ENCODE measurements at regions not wholly inside any gene's neighbourhood (a gene's known extent, or its start where the extent isn't known, plus 50 kb on each side); places are given as distances from the start of the nearest gene placed in this dataset.

GRCh38 chr3:147604136-147604535, 195.0 kb downstream of the ZIC1 start:
- Histone ChIP-seq H3K9ac (ENCODE audit: low read depth, low read length) (no peak overlapping the region), H3K27ac (ENCODE audit: low read length) (no peak overlapping the region), H3K27me3 (ENCODE audit: insufficient read depth, low read length) (no peaks in the 10 kb centered on the region), H3K36me3 (ENCODE audit: insufficient read depth, low read depth, low read length) (no peaks in the 10 kb centered on the region), H3K4me1 (ENCODE audit: insufficient read depth, low read length) (no peaks in the 10 kb centered on the region), H3K4me3 (ENCODE audit: low read length) (no peak overlapping the region), H3K9me3 (ENCODE audit: insufficient read depth, low read depth, low read length) (peaks cover 10% of the 10 kb centered on the region; the same call in 1 of the 2 replicates)

- Histone ChIP-seq H3K36me3 (ENCODE audit: insufficient read depth, low read depth, low read length) (no peaks in the 10 kb centered on the region), H3K9me3 (ENCODE audit: insufficient read depth, low read depth, low read length) (no peaks in the 10 kb centered on the region), H3K4me3 (ENCODE audit: low read length) (no peak overlapping the region), H3K4me1 (ENCODE audit: insufficient read depth, low read length) (0 out of 2 replicates have a peak, but pooled peaks cover 3% of the 10 kb centered on the region), H3K27me3 (ENCODE audit: insufficient read depth, low read length) (no peaks in the 10 kb centered on the region), H3K9ac (ENCODE audit: low read depth, low read length) (no peak overlapping the region), H3K27ac (ENCODE audit: low read length) (no peak overlapping the region)
Observed at GRCh38 chr3:147613725-147614124, 204.6 kb downstream of the ZIC1 start.

DNA sequence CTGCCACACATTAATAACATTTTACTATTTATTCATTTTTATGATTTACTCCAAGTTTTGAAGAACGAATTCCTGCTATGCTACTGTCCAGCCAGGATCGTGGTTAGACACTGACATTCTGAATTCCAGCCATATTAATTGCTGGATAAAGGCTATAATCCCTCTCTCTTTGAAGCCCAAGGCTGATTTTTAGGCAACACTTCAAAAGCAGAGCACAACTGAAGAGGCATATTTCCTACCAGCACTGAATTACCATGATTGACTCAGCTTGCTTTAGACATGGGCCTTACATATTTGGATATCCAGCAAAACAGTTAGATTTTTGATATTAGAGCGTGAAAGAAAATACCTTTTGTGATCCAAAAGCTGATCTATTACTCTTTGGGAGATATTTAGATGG, 205.0 kb downstream of the ZIC1 start:
- Histone ChIP-seq H3K4me1 (ENCODE audit: insufficient read depth, low read length) (0 out of 2 replicates have a peak, but pooled peaks cover 3% of the 10 kb centered on the region), H3K4me3 (ENCODE audit: low read length) (no peak overlapping the region), H3K9me3 (ENCODE audit: insufficient read depth, low read depth, low read length) (no peaks in the 10 kb centered on the region), H3K36me3 (ENCODE audit: insufficient read depth, low read depth, low read length) (no peaks in the 10 kb centered on the region), H3K9ac (ENCODE audit: low read depth, low read length) (no peak overlapping the region), H3K27me3 (ENCODE audit: insufficient read depth, low read length) (no peaks in the 10 kb centered on the region), H3K27ac (ENCODE audit: low read length) (no peak overlapping the region)

- Histone ChIP-seq H3K9me3 (ENCODE audit: insufficient read depth, low read depth, low read length) (no peaks in the 10 kb centered on the region), H3K27ac (ENCODE audit: low read length) (no peak overlapping the region), H3K4me3 (ENCODE audit: low read length) (no peak overlapping the region), H3K27me3 (ENCODE audit: insufficient read depth, low read length) (no peaks in the 10 kb centered on the region), H3K36me3 (ENCODE audit: insufficient read depth, low read depth, low read length) (no peaks in the 10 kb centered on the region), H3K9ac (ENCODE audit: low read depth, low read length) (no peak overlapping the region), H3K4me1 (ENCODE audit: insufficient read depth, low read length) (peaks cover 6% of the 10 kb centered on the region; the same call in 1 of the 2 replicates)
Observed at GRCh38 chr3:147615035-147615434, 205.9 kb downstream of the ZIC1 start.

DNA sequence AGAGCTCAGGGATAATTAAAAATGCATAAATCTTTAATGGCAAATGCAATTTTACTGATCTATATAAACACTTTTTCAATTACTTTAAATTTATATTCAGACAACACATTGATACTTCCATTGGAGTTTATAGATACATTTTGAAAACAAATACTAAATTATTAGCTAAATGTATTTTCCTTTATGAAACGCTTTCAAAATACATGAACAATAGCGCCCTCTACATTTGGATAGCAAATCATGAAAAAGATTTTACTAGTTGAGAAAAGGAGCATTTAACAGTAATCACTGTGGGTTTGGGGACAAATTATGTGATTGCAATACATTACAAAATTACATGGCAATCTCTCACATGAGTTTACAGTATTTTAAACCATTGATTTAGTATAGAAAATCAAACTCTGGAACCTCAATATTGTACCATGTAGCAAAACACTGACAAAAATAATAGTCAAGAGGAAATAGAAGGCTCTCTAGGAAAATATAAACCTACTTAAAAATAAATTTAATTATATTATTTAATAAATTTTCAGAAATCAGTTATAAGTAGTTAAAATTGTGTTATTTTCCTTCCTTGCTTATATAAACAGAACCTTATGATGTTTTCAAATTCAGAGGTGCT, 207.9 kb downstream of the ZIC1 start:
- Histone ChIP-seq H3K27me3 (ENCODE audit: insufficient read depth, low read length) (no peaks in the 10 kb centered on the region), H3K4me1 (ENCODE audit: insufficient read depth, low read length) (peaks cover 9% of the 10 kb centered on the region; the same call in 1 of the 2 replicates), H3K4me3 (ENCODE audit: low read length) (no peak overlapping the region), H3K9ac (ENCODE audit: low read depth, low read length) (no peak overlapping the region), H3K9me3 (ENCODE audit: insufficient read depth, low read depth, low read length) (no peaks in the 10 kb centered on the region), H3K27ac (ENCODE audit: low read length) (no peak overlapping the region), H3K36me3 (ENCODE audit: insufficient read depth, low read depth, low read length) (no peaks in the 10 kb centered on the region)

DNA sequence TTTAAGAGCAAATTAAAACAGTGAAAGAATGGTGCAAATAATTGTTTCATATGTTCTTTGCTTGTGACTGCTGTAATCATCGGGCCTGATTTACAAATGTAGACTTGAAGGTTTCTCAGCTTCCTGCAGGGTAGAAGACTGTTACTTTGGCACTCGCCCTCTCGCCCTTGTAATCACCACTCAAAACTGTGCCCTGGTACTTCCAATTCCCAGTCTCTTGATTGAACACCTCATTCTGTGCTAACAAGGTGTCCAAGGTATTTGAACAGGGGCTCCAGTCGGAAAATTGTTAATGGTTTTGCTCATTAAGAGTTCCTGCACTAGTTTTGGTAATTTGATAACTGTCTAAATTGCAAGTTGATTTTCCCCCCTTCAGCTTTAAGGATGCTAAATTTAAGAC, 209.5 kb downstream of the ZIC1 start:
- H3K4me3 ChIP-seq (ENCODE audit: low read length), result no peak overlapping the region
- no peaks in the 10 kb centered on the region for H3K36me3 ChIP-seq (ENCODE audit: insufficient read depth, low read depth, low read length)
- no peaks in the 10 kb centered on the region for H3K9me3 ChIP-seq (ENCODE audit: insufficient read depth, low read depth, low read length)
- no peaks in the 10 kb centered on the region for H3K27me3 ChIP-seq (ENCODE audit: insufficient read depth, low read length)
- H3K4me1 ChIP-seq (ENCODE audit: insufficient read depth, low read length), result peaks cover 9% of the 10 kb centered on the region; the same call in 1 of the 2 replicates
- no peak overlapping the region for H3K27ac ChIP-seq (ENCODE audit: low read length)
- H3K9ac ChIP-seq (ENCODE audit: low read depth, low read length), result no peak overlapping the region

DNA sequence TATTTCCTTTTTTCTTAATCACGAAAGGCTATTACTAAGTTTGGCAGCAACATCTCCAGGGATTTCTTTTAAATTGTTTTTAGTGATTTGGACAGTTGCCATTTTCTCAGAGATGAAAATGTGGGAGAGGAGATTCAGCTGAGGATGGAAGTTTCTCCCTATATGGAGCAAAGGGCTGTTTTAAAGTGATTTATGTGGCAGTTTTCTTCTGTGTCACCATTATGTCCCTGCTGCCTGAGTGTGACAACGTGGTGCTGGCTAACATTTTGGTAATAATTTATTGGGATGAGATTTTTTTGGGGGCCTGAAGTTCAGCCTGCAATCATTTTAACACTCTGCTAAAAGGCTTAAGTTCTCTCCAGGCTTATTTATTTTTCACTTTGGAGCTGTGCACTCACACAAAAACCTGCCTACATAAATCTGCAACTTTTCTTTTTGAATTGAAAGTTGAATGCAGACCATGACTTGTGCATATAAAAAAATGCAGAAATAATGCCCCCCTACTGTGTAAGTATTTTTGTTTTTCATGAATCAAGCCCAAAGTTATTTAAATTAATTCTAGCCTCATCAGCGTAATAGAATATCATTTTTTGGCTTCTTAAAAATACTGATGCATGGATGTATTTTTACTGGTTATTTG, 210.9 kb downstream of the ZIC1 start:
- no peaks in the 10 kb centered on the region for H3K36me3 ChIP-seq (ENCODE audit: insufficient read depth, low read depth, low read length)
- H3K9ac ChIP-seq (ENCODE audit: low read depth, low read length), result 0 out of 2 replicates have a peak overlapping the region, but pooled peaks have one; percentile 39
- H3K27me3 ChIP-seq (ENCODE audit: insufficient read depth, low read length), result no peaks in the 10 kb centered on the region
- peaks cover 8% of the 10 kb centered on the region; the same call in 1 of the 2 replicates for H3K4me1 ChIP-seq (ENCODE audit: insufficient read depth, low read length)
- H3K27ac ChIP-seq (ENCODE audit: low read length), result no peak overlapping the region
- H3K4me3 ChIP-seq (ENCODE audit: low read length), result no peak overlapping the region
- no peaks in the 10 kb centered on the region for H3K9me3 ChIP-seq (ENCODE audit: insufficient read depth, low read depth, low read length)

DNA sequence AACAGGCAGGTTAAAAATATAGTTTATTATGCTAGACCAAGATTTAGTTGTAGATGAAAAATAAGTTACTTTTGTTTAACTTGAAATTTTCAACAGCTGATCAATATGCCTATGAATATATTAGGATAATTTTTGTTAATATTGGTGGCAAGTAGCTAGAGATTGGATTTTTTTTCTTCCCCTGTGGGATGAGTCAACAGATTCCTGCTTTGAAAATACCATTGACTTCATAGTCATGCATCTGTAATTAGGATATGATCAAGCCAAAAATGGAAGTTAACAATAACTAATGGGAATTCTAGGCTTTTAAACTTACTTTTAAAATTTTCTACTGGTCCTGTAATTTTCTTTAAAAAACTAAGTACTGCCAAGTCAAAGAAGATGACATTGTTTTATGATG, 211.7 kb downstream of the ZIC1 start:
- no peaks in the 10 kb centered on the region for H3K27me3 ChIP-seq (ENCODE audit: insufficient read depth, low read length)

GRCh38 chr3:147630921-147631415, 221.8 kb downstream of the ZIC1 start:
- H3K9me3 ChIP-seq (ENCODE audit: insufficient read depth, low read depth, low read length), result no peaks in the 10 kb centered on the region; the same call in 1 of the 2 replicates
- no peak overlapping the region for H3K9ac ChIP-seq (ENCODE audit: low read depth, low read length)
- H3K27ac ChIP-seq (ENCODE audit: low read length), result no peak overlapping the region
- no peaks in the 10 kb centered on the region for H3K4me1 ChIP-seq (ENCODE audit: insufficient read depth, low read length)
- no peaks in the 10 kb centered on the region for H3K36me3 ChIP-seq (ENCODE audit: insufficient read depth, low read depth, low read length)
- no peaks in the 10 kb centered on the region for H3K27me3 ChIP-seq (ENCODE audit: insufficient read depth, low read length)
- H3K4me3 ChIP-seq (ENCODE audit: low read length), result no peak overlapping the region

More for the DNA sequence above, 211.7 kb downstream of the ZIC1 start:
- H3K4me1 ChIP-seq (ENCODE audit: insufficient read depth, low read length), result peaks cover 7% of the 10 kb centered on the region; the same call in 1 of the 2 replicates
- H3K36me3 ChIP-seq (ENCODE audit: insufficient read depth, low read depth, low read length), result no peaks in the 10 kb centered on the region
- H3K9me3 ChIP-seq (ENCODE audit: insufficient read depth, low read depth, low read length), result no peaks in the 10 kb centered on the region
- H3K9ac ChIP-seq (ENCODE audit: low read depth, low read length), result no peak overlapping the region
- no peak overlapping the region for H3K4me3 ChIP-seq (ENCODE audit: low read length)
- H3K27ac ChIP-seq (ENCODE audit: low read length), result no peak overlapping the region

GRCh38 chr3:147640781-147641180, 231.6 kb downstream of the ZIC1 start:
- no peak overlapping the region for H3K27ac ChIP-seq (ENCODE audit: low read length)
- H3K27me3 ChIP-seq (ENCODE audit: insufficient read depth, low read length), result no peaks in the 10 kb centered on the region
- no peaks in the 10 kb centered on the region for H3K36me3 ChIP-seq (ENCODE audit: insufficient read depth, low read depth, low read length)
- H3K4me1 ChIP-seq (ENCODE audit: insufficient read depth, low read length), result no peaks in the 10 kb centered on the region
- no peaks in the 10 kb centered on the region for H3K9me3 ChIP-seq (ENCODE audit: insufficient read depth, low read depth, low read length)
- H3K9ac ChIP-seq (ENCODE audit: low read depth, low read length), result no peak overlapping the region
- no peak overlapping the region for H3K4me3 ChIP-seq (ENCODE audit: low read length)

GRCh38 chr3:147645761-147646160, 236.6 kb downstream of the ZIC1 start:
- Histone ChIP-seq H3K27me3 (ENCODE audit: insufficient read depth, low read length) (no peaks in the 10 kb centered on the region), H3K9me3 (ENCODE audit: insufficient read depth, low read depth, low read length) (no peaks in the 10 kb centered on the region), H3K27ac (ENCODE audit: low read length) (no peak overlapping the region), H3K9ac (ENCODE audit: low read depth, low read length) (no peak overlapping the region), H3K36me3 (ENCODE audit: insufficient read depth, low read depth, low read length) (no peaks in the 10 kb centered on the region), H3K4me1 (ENCODE audit: insufficient read depth, low read length) (no peaks in the 10 kb centered on the region), H3K4me3 (ENCODE audit: low read length) (no peak overlapping the region)

- no peak overlapping the region for H3K27ac ChIP-seq (ENCODE audit: low read length)
- no peak overlapping the region for H3K4me3 ChIP-seq (ENCODE audit: low read length)
- H3K27me3 ChIP-seq (ENCODE audit: insufficient read depth, low read length), result no peaks in the 10 kb centered on the region
- H3K9ac ChIP-seq (ENCODE audit: low read depth, low read length), result no peak overlapping the region
- no peaks in the 10 kb centered on the region for H3K36me3 ChIP-seq (ENCODE audit: insufficient read depth, low read depth, low read length)
- H3K4me1 ChIP-seq (ENCODE audit: insufficient read depth, low read length), result no peaks in the 10 kb centered on the region; the same call in 1 of the 2 replicates
- no peaks in the 10 kb centered on the region for H3K9me3 ChIP-seq (ENCODE audit: insufficient read depth, low read depth, low read length)
Observed at GRCh38 chr3:147649475-147649874, 240.3 kb downstream of the ZIC1 start.

Data from iPS-20b (cell line).